RWPE2 (cell line): ENCODE measurements at regions not wholly inside any gene's neighbourhood (a gene's known extent, or its start where the extent isn't known, plus 50 kb on each side); places are given as distances from the start of the nearest gene placed in this dataset.

Source experiments
- ATAC-seq: fragments of 200-7000 bp; cut with Tn5 transposase; 3 replicates; pipeline ENCODE4 v1.9.1; 2021; ENCODE audit warnings: low read depth
- DNase-seq: peaks from one replicate; pipeline ENCODE4 v3.0.0-alpha.2; 2020; ENCODE audit warnings: low spot score
- H3K27ac ChIP-seq: fragments of 450-650 bp; 2 replicates; pipeline ENCODE4 v1.5.1; 2017; ENCODE audit warnings: mild to moderate bottlenecking; ENCODE audit not compliant: poor library complexity, severe bottlenecking
- H3K27me3 ChIP-seq: fragments of 250-450 bp; sonication (Bioruptor Pico); 2 replicates; pipeline ENCODE4 v1.5.1; 2021; ENCODE audit warnings: mild to moderate bottlenecking, moderate library complexity; ENCODE audit not compliant: insufficient read depth, poor library complexity, severe bottlenecking
- H3K36me3 ChIP-seq: fragments of 250-450 bp; sonication (Bioruptor Pico); 2 replicates; pipeline ENCODE4 v1.5.1; 2020; ENCODE audit warnings: low read depth, mild to moderate bottlenecking, moderate library complexity
- H3K4me1 ChIP-seq: fragments of 250-450 bp; sonication (Bioruptor Pico); 2 replicates; pipeline ENCODE4 v1.5.1; 2021; ENCODE audit warnings: mild to moderate bottlenecking, moderate library complexity; ENCODE audit not compliant: insufficient read depth, poor library complexity, severe bottlenecking
- H3K4me3 ChIP-seq: fragments of 250-450 bp; sonication (Bioruptor Pico); 2 replicates; pipeline ENCODE4 v1.5.1; 2021; ENCODE audit warnings: mild to moderate bottlenecking, moderate library complexity; ENCODE audit not compliant: severe bottlenecking
- H3K9me3 ChIP-seq: fragments of 250-450 bp; sonication (Bioruptor Pico); 2 replicates; pipeline ENCODE4 v1.5.1; 2021; ENCODE audit warnings: mild to moderate bottlenecking, moderate library complexity; ENCODE audit not compliant: severe bottlenecking
- CTCF ChIP-seq: fragments of 450-650 bp; IDR thresholded peaks from one replicate; pipeline ENCODE4 v1.5.1; 2017; ENCODE audit warnings: mild to moderate bottlenecking, moderate library complexity; ENCODE audit not compliant: poor library complexity, severe bottlenecking

- no peak overlapping the region for H3K27ac ChIP-seq
- ATAC-seq (no peak), DNase-seq (no peak)
- H3K4me1 ChIP-seq, result no peaks in the 10 kb centered on the region
- H3K27me3 ChIP-seq, result no peaks in the 10 kb centered on the region
- no peak overlapping the region for H3K4me3 ChIP-seq
- no peaks in the 10 kb centered on the region for H3K36me3 ChIP-seq
- TF ChIP-seq CTCF, result no peak
- H3K9me3 ChIP-seq, result no peaks in the 10 kb centered on the region
These were observed 113.5 kb downstream of the SHANK2 start for GRCh38 chr11:71138737-71139425.

GRCh38 chr11:71137376-71137775, 115.0 kb downstream of the SHANK2 start:
- Histone ChIP-seq H3K4me3 (no peak overlapping the region), H3K27ac (no peak overlapping the region), H3K4me1 (no peaks in the 10 kb centered on the region), H3K27me3 (no peaks in the 10 kb centered on the region), H3K36me3 (no peaks in the 10 kb centered on the region), H3K9me3 (no peaks in the 10 kb centered on the region)
- ATAC-seq (no peak), DNase-seq (no peak)
- TF ChIP-seq CTCF, result no peak

- Histone ChIP-seq H3K27me3 (no peaks in the 10 kb centered on the region), H3K27ac (no peak overlapping the region), H3K36me3 (no peaks in the 10 kb centered on the region), H3K4me1 (no peaks in the 10 kb centered on the region), H3K9me3 (no peaks in the 10 kb centered on the region), H3K4me3 (no peak overlapping the region)
- ATAC-seq (no peak), DNase-seq (no peak)
- no peak for TF ChIP-seq CTCF
These were observed 116.1 kb downstream of the SHANK2 start for GRCh38 chr11:71136095-71136845.

GRCh38 chr11:71135112-71135511, 117.3 kb downstream of the SHANK2 start:
- H3K36me3 ChIP-seq, result no peaks in the 10 kb centered on the region
- ATAC-seq (no peak), DNase-seq (no peak)
- H3K9me3 ChIP-seq, result no peaks in the 10 kb centered on the region
- TF ChIP-seq CTCF, result no peak
- no peak overlapping the region for H3K4me3 ChIP-seq
- H3K27me3 ChIP-seq, result no peaks in the 10 kb centered on the region
- H3K27ac ChIP-seq, result no peak overlapping the region
- H3K4me1 ChIP-seq, result peaks cover 6% of the 10 kb centered on the region

- peaks cover 14% of the 10 kb centered on the region for H3K4me1 ChIP-seq
- no peak overlapping the region for H3K27ac ChIP-seq
- H3K36me3 ChIP-seq, result no peaks in the 10 kb centered on the region
- ATAC-seq (no peak), DNase-seq (no peak)
- no peaks in the 10 kb centered on the region for H3K9me3 ChIP-seq
- H3K27me3 ChIP-seq, result no peaks in the 10 kb centered on the region
- H3K4me3 ChIP-seq, result no peak overlapping the region
- TF ChIP-seq CTCF, result no peak
These were observed 118.4 kb downstream of the SHANK2 start for GRCh38 chr11:71133946-71134345.
